GM12872 (cell line): ENCODE measurements at regions not wholly inside any gene's neighbourhood (a gene's known extent, or its start where the extent isn't known, plus 50 kb on each side); places are given as distances from the start of the nearest gene placed in this dataset.

Source experiments
- TF ChIP-seq, protein P1 (sequence below): IDR thresholded peaks from 3 replicates; pipeline ENCODE4 v1.5.1; 2011; ENCODE audit warnings: low read depth, mild to moderate bottlenecking, low read length, moderate library complexity; ENCODE audit not compliant: insufficient read depth

- TF ChIP-seq, protein P1, sequence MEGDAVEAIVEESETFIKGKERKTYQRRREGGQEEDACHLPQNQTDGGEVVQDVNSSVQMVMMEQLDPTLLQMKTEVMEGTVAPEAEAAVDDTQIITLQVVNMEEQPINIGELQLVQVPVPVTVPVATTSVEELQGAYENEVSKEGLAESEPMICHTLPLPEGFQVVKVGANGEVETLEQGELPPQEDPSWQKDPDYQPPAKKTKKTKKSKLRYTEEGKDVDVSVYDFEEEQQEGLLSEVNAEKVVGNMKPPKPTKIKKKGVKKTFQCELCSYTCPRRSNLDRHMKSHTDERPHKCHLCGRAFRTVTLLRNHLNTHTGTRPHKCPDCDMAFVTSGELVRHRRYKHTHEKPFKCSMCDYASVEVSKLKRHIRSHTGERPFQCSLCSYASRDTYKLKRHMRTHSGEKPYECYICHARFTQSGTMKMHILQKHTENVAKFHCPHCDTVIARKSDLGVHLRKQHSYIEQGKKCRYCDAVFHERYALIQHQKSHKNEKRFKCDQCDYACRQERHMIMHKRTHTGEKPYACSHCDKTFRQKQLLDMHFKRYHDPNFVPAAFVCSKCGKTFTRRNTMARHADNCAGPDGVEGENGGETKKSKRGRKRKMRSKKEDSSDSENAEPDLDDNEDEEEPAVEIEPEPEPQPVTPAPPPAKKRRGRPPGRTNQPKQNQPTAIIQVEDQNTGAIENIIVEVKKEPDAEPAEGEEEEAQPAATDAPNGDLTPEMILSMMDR, result no peak
These were observed 194.4 kb upstream of the BTG1 start for GRCh38 chr12:92340003-92340402.

DNA sequence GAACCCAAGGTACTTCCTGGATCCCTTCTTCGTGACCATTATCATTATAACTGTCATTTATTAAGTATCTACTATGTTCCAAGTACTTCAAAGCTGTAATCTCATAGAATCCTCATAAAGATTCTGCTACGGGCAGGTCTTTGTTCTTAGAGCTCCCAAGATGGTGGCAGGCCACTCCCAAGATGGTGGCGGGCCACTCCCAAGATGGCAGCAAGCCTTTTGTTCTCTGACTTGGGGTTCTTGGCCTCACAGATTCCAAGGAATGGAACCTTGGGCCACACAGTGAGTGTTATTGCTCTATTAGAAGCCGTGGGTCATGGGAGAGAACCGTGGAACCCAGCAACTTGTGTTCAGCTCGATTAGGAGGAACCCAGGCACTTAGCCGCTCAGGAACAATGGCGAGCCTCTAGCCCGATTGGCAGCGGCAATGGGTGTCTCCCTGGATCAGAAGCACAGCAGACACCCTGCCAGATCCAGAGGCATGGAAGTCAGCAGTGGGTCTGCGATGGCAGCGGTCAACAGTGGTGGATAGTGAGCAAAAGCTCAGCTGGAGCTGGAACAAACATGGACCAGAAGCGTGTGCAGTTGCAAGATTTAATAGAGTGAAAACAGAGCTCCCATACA is 193.7 kb upstream of the BTG1 start:
- TF ChIP-seq, protein P1, result no peak

DNA sequence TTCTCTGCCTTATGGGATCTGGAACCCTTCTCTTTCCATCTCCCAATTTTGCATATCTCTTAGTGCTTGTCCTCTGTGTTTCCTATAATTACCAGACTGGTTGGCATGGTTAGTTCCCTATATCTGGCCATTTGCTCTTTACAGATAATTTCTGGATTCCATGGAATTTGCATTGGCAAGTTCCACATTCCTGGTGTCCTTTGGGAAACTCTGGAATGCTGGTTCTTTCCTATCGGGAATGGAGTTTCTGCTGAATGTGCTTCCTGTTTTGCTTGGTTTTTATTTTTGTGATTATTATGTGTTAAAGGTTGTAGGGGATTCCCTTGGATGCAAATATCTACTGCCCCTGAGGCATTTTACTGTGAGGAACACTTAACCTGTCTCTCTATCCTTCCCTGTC is 193.0 kb upstream of the BTG1 start:
- TF ChIP-seq, protein P1, result no peak

DNA sequence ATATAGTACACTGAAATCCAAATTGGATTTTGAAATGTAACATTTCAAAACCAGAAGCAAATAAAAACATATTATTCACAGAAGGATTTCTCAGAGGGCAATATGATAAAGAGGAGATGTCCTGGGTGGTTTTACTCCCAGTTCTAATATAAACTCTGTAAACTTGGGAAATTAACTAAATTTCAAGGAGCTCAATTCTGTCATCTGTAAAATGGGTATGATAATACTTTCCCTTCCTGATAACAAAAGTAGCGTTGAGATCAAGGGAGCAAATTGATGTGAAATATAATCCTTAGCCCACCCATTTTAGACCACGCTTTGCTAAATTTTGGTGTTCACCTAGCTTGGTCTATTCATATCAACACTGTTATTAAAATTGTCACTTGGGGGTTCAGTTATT is 192.5 kb upstream of the BTG1 start:
- TF ChIP-seq, protein P1, result no peak

DNA sequence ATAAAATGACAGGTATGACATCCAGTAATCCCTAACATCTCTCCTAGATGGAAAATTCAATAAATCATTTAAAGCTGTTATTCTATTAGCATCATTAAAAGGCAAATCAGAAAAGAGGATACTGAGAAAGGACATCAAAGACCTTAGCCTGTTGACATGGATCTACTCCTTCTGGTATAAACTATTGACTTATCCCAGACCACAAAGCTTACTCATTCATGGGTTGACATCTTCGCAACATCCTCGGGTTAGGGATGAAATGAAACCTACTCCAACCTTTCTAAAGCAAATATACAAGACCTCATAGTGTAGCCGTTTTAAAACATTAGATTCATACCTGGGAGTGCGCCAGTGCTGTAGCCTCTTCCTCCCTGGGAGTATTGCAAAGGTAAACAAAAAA is 191.5 kb upstream of the BTG1 start:
- TF ChIP-seq, protein P1, result no peak

DNA sequence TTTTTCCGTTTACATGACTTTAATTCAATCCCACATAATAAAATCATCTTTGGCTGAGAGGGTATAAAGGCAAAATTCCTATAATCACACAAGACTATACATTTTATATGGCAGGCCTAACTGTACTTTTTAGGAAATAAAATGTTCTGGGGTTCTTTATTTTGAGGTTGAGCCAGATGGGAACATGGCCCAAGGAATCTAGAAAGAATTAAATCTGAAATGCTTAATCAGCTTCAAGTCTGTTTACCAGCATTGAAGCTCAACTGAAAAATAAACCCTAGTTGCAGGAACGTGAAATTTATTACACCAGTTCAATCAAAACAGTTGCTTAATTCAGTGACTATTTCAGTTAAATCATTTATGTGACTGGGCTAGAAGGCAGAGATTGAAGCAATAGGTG is 191.0 kb upstream of the BTG1 start:
- TF ChIP-seq, protein P1, result no peak

- TF ChIP-seq, protein P1, result no peak
These were observed 190.2 kb upstream of the BTG1 start for GRCh38 chr12:92335831-92336230.
